ENCODE measurements at regions not wholly inside any gene's neighbourhood (a gene's known extent, or its start where the extent isn't known, plus 50 kb on each side); places are given as distances from the start of the nearest gene placed in this dataset.

- H3K27ac ChIP-seq (ENCODE audit: low read length), result no peak overlapping the region; the same call in 1 of the 2 replicates
- H3K9me3 ChIP-seq (ENCODE audit: control insufficient read depth, insufficient read depth, low read depth, low read length), result no peaks in the 10 kb centered on the region; the same call in 1 of the 2 replicates
- H3K36me3 ChIP-seq (ENCODE audit: control insufficient read depth, insufficient read depth, low read length), result no peaks in the 10 kb centered on the region
- DNase-seq (ENCODE audit: low read depth, low spot score) (no peak), ATAC-seq (no peak)
- ChIA-PET POLR2A (no interaction called here), CTCF (no interaction called here)
- no peaks in the 10 kb centered on the region for H3K27me3 ChIP-seq (ENCODE audit: control insufficient read depth, insufficient read depth, low read length)
- TF ChIP-seq REST (IDR thresholded peaks at IDR 0.05; ENCODE audit: insufficient read depth in 1 of 2, low read depth in 2 of 2, low read length in 1 of 2) (no peak), CTCF (IDR thresholded peaks at IDR 0.05) (no peak), TCF7L2 (IDR thresholded peaks at IDR 0.05; ENCODE audit: low read depth, low read length) (no peak), POLR2AphosphoS5 (IDR thresholded peaks at IDR 0.05; ENCODE audit: low read depth, low read length) (no peak), SIN3A (IDR thresholded peaks at IDR 0.05; ENCODE audit: borderline replicate concordance, insufficient read depth, low read depth, low read length) (no peak)
- H3K4me1 ChIP-seq (ENCODE audit: control insufficient read depth, insufficient read depth, low read length), result no peaks in the 10 kb centered on the region
- BruUV-seq (replicated peaks), result no TSS peak
- in situ Hi-C loops (cut with HindIII; ENCODE audit: low pct_unique_long_range_greater_than_20kb, low sequenced_read_pairs), result no loop called here
- intact Hi-C loops (cut with micrococcal nuclease; ENCODE audit: unreplicated experiment), result no loop called here
- H3K4me3 ChIP-seq (ENCODE audit: low read depth in 2 of 2, low read length in 2 of 2), result no peak overlapping the region
These were observed 242.4 kb upstream of the STXBP5 start for GRCh38 chr6:146961831-146962230.

GRCh38 chr6:146962329-146962728 lies 241.9 kb upstream of the STXBP5 start:
- no peak for ATAC-seq
- CTCF ChIA-PET, result no interaction called here
- Histone ChIP-seq H3K27ac (ENCODE audit: low read length) (0 out of 2 replicates have a peak overlapping the region, but pooled peaks have one; percentile 3), H3K4me3 (ENCODE audit: low read depth in 2 of 2, low read length in 2 of 2) (no peak overlapping the region), H3K36me3 (ENCODE audit: control insufficient read depth, insufficient read depth, low read length) (no peaks in the 10 kb centered on the region), H3K9me3 (ENCODE audit: control insufficient read depth, insufficient read depth, low read depth, low read length) (no peaks in the 10 kb centered on the region; the same call in 1 of the 2 replicates), H3K4me1 (ENCODE audit: control insufficient read depth, insufficient read depth, low read length) (no peaks in the 10 kb centered on the region), H3K27me3 (ENCODE audit: control insufficient read depth, insufficient read depth, low read length) (no peaks in the 10 kb centered on the region)
- DNase-seq (ENCODE audit: low read depth, low spot score), result no peak
- TF ChIP-seq SIN3A (IDR thresholded peaks at IDR 0.05; ENCODE audit: borderline replicate concordance, insufficient read depth, low read depth, low read length) (no peak), POLR2AphosphoS5 (IDR thresholded peaks at IDR 0.05; ENCODE audit: low read depth, low read length) (no peak), CTCF (IDR thresholded peaks at IDR 0.05) (no peak), REST (IDR thresholded peaks at IDR 0.05; ENCODE audit: insufficient read depth in 1 of 2, low read depth in 2 of 2, low read length in 1 of 2) (no peak), TCF7L2 (IDR thresholded peaks at IDR 0.05; ENCODE audit: low read depth, low read length) (no peak)
- no TSS peak for BruUV-seq (replicated peaks)
- POLR2A ChIA-PET, result no interaction called here
- in situ Hi-C loops (cut with HindIII; ENCODE audit: low pct_unique_long_range_greater_than_20kb, low sequenced_read_pairs) (no loop called here), intact Hi-C loops (cut with micrococcal nuclease; ENCODE audit: unreplicated experiment) (no loop called here)
